ENCODE measurements at regions not wholly inside any gene's neighbourhood (a gene's known extent, or its start where the extent isn't known, plus 50 kb on each side); places are given as distances from the start of the nearest gene placed in this dataset.
A peak's percentile ranks its signal among the peaks of the same experiment; 100 is the strongest.

DNA sequence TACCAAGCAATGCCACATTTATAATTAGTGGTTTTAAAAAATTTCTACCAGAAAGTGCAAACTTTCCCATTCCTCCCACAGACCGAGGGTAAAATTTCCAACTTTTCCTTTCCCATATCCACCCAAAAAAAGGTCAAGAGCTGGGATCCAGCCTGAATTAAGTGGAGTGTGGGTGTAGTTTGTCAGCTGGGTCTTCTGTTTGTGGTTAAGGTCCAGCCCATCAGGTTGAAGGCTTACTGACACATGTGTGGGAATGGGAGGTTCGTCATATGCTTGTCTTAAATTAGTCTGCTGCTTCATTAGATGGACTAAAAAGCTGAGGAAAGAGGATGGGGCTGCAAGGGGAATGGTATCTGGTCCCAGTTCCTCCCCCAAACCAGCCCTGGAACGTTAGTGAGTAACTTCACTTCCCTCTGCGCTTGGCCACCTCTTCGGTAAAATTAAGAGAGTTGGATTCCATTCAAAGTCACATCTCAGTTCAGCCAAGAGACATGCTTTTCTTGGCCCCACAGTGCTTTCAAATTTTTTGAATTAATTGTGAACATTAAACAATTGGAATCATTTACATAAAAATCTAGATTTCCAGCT, 59.0 kb upstream of the PLCL2 start:
- Histone ChIP-seq H3K36me3 (ENCODE audit: control insufficient read depth, insufficient read depth, low read length) (no peaks in the 10 kb centered on the region), H3K4me3 (ENCODE audit: low read depth in 2 of 2, low read length in 2 of 2) (no peak overlapping the region), H3K9me3 (ENCODE audit: control insufficient read depth, insufficient read depth, low read depth, low read length) (no peaks in the 10 kb centered on the region), H3K27me3 (ENCODE audit: control insufficient read depth, insufficient read depth, low read length) (no peaks in the 10 kb centered on the region), H3K4me1 (ENCODE audit: control insufficient read depth, insufficient read depth, low read length) (no peaks in the 10 kb centered on the region), H3K27ac (ENCODE audit: low read length) (no peak overlapping the region)
- POLR2A ChIA-PET: no interaction called here
- no TSS peak for BruUV-seq (replicated peaks)
- DNase-seq (ENCODE audit: low read depth, low spot score) (no peak), ATAC-seq (no peak)
- TF ChIP-seq SIN3A (IDR thresholded peaks at IDR 0.05; ENCODE audit: borderline replicate concordance, insufficient read depth, low read depth, low read length) (no peak), POLR2AphosphoS5 (IDR thresholded peaks at IDR 0.05; ENCODE audit: low read depth, low read length) (no peak), TCF7L2 (IDR thresholded peaks at IDR 0.05; ENCODE audit: low read depth, low read length) (no peak)
- TF ChIP-seq, protein P1, sequence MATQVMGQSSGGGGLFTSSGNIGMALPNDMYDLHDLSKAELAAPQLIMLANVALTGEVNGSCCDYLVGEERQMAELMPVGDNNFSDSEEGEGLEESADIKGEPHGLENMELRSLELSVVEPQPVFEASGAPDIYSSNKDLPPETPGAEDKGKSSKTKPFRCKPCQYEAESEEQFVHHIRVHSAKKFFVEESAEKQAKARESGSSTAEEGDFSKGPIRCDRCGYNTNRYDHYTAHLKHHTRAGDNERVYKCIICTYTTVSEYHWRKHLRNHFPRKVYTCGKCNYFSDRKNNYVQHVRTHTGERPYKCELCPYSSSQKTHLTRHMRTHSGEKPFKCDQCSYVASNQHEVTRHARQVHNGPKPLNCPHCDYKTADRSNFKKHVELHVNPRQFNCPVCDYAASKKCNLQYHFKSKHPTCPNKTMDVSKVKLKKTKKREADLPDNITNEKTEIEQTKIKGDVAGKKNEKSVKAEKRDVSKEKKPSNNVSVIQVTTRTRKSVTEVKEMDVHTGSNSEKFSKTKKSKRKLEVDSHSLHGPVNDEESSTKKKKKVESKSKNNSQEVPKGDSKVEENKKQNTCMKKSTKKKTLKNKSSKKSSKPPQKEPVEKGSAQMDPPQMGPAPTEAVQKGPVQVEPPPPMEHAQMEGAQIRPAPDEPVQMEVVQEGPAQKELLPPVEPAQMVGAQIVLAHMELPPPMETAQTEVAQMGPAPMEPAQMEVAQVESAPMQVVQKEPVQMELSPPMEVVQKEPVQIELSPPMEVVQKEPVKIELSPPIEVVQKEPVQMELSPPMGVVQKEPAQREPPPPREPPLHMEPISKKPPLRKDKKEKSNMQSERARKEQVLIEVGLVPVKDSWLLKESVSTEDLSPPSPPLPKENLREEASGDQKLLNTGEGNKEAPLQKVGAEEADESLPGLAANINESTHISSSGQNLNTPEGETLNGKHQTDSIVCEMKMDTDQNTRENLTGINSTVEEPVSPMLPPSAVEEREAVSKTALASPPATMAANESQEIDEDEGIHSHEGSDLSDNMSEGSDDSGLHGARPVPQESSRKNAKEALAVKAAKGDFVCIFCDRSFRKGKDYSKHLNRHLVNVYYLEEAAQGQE (IDR thresholded peaks at IDR 0.05; ENCODE audit: insufficient read depth in 1 of 2, low read depth in 2 of 2, low read length in 1 of 2): no peak
- TF ChIP-seq, protein P2, sequence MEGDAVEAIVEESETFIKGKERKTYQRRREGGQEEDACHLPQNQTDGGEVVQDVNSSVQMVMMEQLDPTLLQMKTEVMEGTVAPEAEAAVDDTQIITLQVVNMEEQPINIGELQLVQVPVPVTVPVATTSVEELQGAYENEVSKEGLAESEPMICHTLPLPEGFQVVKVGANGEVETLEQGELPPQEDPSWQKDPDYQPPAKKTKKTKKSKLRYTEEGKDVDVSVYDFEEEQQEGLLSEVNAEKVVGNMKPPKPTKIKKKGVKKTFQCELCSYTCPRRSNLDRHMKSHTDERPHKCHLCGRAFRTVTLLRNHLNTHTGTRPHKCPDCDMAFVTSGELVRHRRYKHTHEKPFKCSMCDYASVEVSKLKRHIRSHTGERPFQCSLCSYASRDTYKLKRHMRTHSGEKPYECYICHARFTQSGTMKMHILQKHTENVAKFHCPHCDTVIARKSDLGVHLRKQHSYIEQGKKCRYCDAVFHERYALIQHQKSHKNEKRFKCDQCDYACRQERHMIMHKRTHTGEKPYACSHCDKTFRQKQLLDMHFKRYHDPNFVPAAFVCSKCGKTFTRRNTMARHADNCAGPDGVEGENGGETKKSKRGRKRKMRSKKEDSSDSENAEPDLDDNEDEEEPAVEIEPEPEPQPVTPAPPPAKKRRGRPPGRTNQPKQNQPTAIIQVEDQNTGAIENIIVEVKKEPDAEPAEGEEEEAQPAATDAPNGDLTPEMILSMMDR (IDR thresholded peaks at IDR 0.05): no peak
- CTCF ChIA-PET: no interaction called here
- intact Hi-C loops (cut with micrococcal nuclease; ENCODE audit: unreplicated experiment) (no loop called here), in situ Hi-C loops (cut with HindIII; ENCODE audit: low pct_unique_long_range_greater_than_20kb, low sequenced_read_pairs) (no loop called here)

DNA sequence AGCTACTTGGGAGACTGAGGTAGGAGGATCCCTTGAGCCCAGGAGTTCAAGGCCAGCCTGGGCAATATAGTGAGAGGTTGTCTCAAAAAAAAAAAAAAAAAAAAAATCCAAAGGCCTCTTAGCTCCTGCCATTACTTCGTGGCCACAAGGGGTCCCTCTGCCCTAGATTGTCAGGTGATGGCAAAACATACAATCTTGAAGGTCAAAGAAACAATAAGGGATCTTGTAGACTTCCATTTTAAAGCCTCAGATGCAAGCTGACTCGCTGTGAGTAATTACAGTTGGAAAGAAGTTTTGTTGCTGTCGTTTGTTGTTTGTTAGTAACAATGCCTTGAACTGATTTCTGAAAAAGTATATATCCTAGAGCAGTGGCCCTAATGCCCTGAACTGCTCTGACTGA, 55.9 kb upstream of the PLCL2 start:
- no peaks in the 10 kb centered on the region for H3K36me3 ChIP-seq (ENCODE audit: control insufficient read depth, insufficient read depth, low read length)
- in situ Hi-C loops (cut with HindIII; ENCODE audit: low pct_unique_long_range_greater_than_20kb, low sequenced_read_pairs) (no loop called here), intact Hi-C loops (cut with micrococcal nuclease; ENCODE audit: unreplicated experiment) (no loop called here)
- H3K4me1 ChIP-seq (ENCODE audit: control insufficient read depth, insufficient read depth, low read length): no peaks in the 10 kb centered on the region
- no peaks in the 10 kb centered on the region for H3K27me3 ChIP-seq (ENCODE audit: control insufficient read depth, insufficient read depth, low read length)
- H3K27ac ChIP-seq (ENCODE audit: low read length): no peak overlapping the region
- no peak for ATAC-seq
- DNase-seq (ENCODE audit: low read depth, low spot score): no peak
- ChIA-PET POLR2A (no interaction called here), CTCF (interaction anchor here (0.7 kb wide), 1 partner anchor 14 kb away, joined by 11 read pairs; no protein-coding TSS in a partner anchor)
- H3K4me3 ChIP-seq (ENCODE audit: low read depth in 2 of 2, low read length in 2 of 2): no peak overlapping the region
- no TSS peak for BruUV-seq (replicated peaks)
- TF ChIP-seq SIN3A (IDR thresholded peaks at IDR 0.05; ENCODE audit: borderline replicate concordance, insufficient read depth, low read depth, low read length): no peak
- TF ChIP-seq, protein P2 (IDR thresholded peaks at IDR 0.05): peak; percentile 31; the same call in 1 of the 2 replicates
- no peak for TF ChIP-seq POLR2AphosphoS5 (IDR thresholded peaks at IDR 0.05; ENCODE audit: low read depth, low read length)
- TF ChIP-seq, protein P1 (IDR thresholded peaks at IDR 0.05; ENCODE audit: insufficient read depth in 1 of 2, low read depth in 2 of 2, low read length in 1 of 2): no peak
- H3K9me3 ChIP-seq (ENCODE audit: control insufficient read depth, insufficient read depth, low read depth, low read length): no peaks in the 10 kb centered on the region

Data from Panc1 (cell line).